ENCODE measurements at regions not wholly inside any gene's neighbourhood (a gene's known extent, or its start where the extent isn't known, plus 50 kb on each side); places are given as distances from the start of the nearest gene placed in this dataset.

- H3K4me1 ChIP-seq (ENCODE audit: control insufficient read depth, low read length) = no peaks in the 10 kb centered on the region
Observed at GRCh38 chr9:95615246-95615645, 98.5 kb upstream of the PTCH1 start.

DNA sequence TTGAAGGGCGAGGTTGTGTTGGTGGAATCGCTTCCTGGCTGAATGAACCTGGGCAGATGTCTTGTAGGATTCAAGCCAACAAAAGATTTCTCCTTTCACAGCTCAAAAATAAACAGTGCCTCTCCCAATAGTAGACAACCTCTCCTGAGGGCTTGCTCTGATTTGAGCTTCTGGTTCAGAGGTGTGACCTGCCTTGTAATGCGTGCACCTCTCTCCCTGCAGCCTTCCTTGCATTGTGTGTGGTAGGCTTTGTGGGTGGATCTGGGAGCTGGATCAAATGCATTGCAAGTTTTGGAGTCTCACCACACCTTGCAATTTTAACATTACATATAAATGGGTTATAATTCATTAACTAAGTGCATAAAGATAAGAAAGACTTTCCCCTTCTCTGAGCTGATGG, 96.9 kb upstream of the PTCH1 start:
- H3K9me3 ChIP-seq (ENCODE audit: control insufficient read depth, insufficient read depth, low read length) = peaks cover 7% of the 10 kb centered on the region; the same call in 1 of the 2 replicates
- no peaks in the 10 kb centered on the region for H4K20me1 ChIP-seq (ENCODE audit: control insufficient read depth, insufficient read depth, low read depth, low read length)
- H3K4me2 ChIP-seq (ENCODE audit: low read length) = no peak overlapping the region
- H3K27ac ChIP-seq (ENCODE audit: low read depth, low read length) = no peak overlapping the region
- H3F3A ChIP-seq (ENCODE audit: control insufficient read depth, insufficient read depth) = no peaks in the 10 kb centered on the region
- no peaks in the 10 kb centered on the region for H3K9me2 ChIP-seq (replicated peaks; ENCODE audit: control insufficient read depth, low read length)
- H3K36me3 ChIP-seq (ENCODE audit: control insufficient read depth, low read length) = no peaks in the 10 kb centered on the region
- H3K4me1 ChIP-seq (ENCODE audit: control insufficient read depth, low read length) = no peaks in the 10 kb centered on the region
- TF ChIP-seq CTCF (IDR thresholded peaks at IDR 0.05; ENCODE audit: low read depth, low read length, poor library complexity, severe bottlenecking) (no peak), EZH2phosphoT487 (IDR thresholded peaks at IDR 0.05; ENCODE audit: borderline replicate concordance, low read length) (no peak)
- no peaks in the 10 kb centered on the region for H3K27me3 ChIP-seq (ENCODE audit: control insufficient read depth, low read length)
- no peak overlapping the region for H3K4me3 ChIP-seq (ENCODE audit: low read length)
- H3K79me2 ChIP-seq (ENCODE audit: control insufficient read depth, low read length) = no peaks in the 10 kb centered on the region

More at GRCh38 chr9:95615246-95615645, 98.5 kb upstream of the PTCH1 start:
- Histone ChIP-seq H3K4me3 (ENCODE audit: low read length) (no peak overlapping the region), H3K4me2 (ENCODE audit: low read length) (no peak overlapping the region), H3K9me3 (ENCODE audit: control insufficient read depth, insufficient read depth, low read length) (peaks cover 7% of the 10 kb centered on the region; the same call in 1 of the 2 replicates), H3F3A (ENCODE audit: control insufficient read depth, insufficient read depth) (no peaks in the 10 kb centered on the region), H3K79me2 (ENCODE audit: control insufficient read depth, low read length) (no peaks in the 10 kb centered on the region), H3K36me3 (ENCODE audit: control insufficient read depth, low read length) (no peaks in the 10 kb centered on the region), H3K27ac (ENCODE audit: low read depth, low read length) (no peak overlapping the region), H4K20me1 (ENCODE audit: control insufficient read depth, insufficient read depth, low read depth, low read length) (no peaks in the 10 kb centered on the region), H3K9me2 (replicated peaks; ENCODE audit: control insufficient read depth, low read length) (no peaks in the 10 kb centered on the region), H3K27me3 (ENCODE audit: control insufficient read depth, low read length) (no peaks in the 10 kb centered on the region)
- TF ChIP-seq CTCF (IDR thresholded peaks at IDR 0.05; ENCODE audit: low read depth, low read length, poor library complexity, severe bottlenecking) (no peak), EZH2phosphoT487 (IDR thresholded peaks at IDR 0.05; ENCODE audit: borderline replicate concordance, low read length) (no peak)

- Histone ChIP-seq H3K79me2 (ENCODE audit: control insufficient read depth, low read length) (no peaks in the 10 kb centered on the region), H3K4me1 (ENCODE audit: control insufficient read depth, low read length) (no peaks in the 10 kb centered on the region), H4K20me1 (ENCODE audit: control insufficient read depth, insufficient read depth, low read depth, low read length) (no peaks in the 10 kb centered on the region), H3K36me3 (ENCODE audit: control insufficient read depth, low read length) (no peaks in the 10 kb centered on the region), H3K27ac (ENCODE audit: low read depth, low read length) (no peak overlapping the region), H3K4me3 (ENCODE audit: low read length) (no peak overlapping the region), H3F3A (ENCODE audit: control insufficient read depth, insufficient read depth) (no peaks in the 10 kb centered on the region), H3K4me2 (ENCODE audit: low read length) (no peak overlapping the region), H3K27me3 (ENCODE audit: control insufficient read depth, low read length) (no peaks in the 10 kb centered on the region), H3K9me2 (replicated peaks; ENCODE audit: control insufficient read depth, low read length) (no peaks in the 10 kb centered on the region), H3K9me3 (ENCODE audit: control insufficient read depth, insufficient read depth, low read length) (peaks cover 7% of the 10 kb centered on the region; the same call in 1 of the 2 replicates)
- TF ChIP-seq EZH2phosphoT487 (IDR thresholded peaks at IDR 0.05; ENCODE audit: borderline replicate concordance, low read length) (no peak), CTCF (IDR thresholded peaks at IDR 0.05; ENCODE audit: low read depth, low read length, poor library complexity, severe bottlenecking) (no peak)
Observed at GRCh38 chr9:95611354-95611753, 94.6 kb upstream of the PTCH1 start.
